GM23338 (cell line): ENCODE measurements at regions not wholly inside any gene's neighbourhood (a gene's known extent, or its start where the extent isn't known, plus 50 kb on each side); places are given as distances from the start of the nearest gene placed in this dataset.

ENCODE experiments used
- ATAC-seq: fragments of 200-7000 bp; cut with Tn5 transposase; 3 replicates; pipeline ENCODE4 v1.9.1; 2020
- DNase-seq: peaks from one replicate; pipeline ENCODE4 v3.0.0-alpha.2; 2015; ENCODE audit warnings: low spot score
- H2AFZ ChIP-seq: fragments of 200-600 bp; sonication (generic); 2 replicates; pipeline ENCODE4 v1.8.0; 2016; ENCODE audit warnings: antibody characterized with exemption, mild to moderate bottlenecking, moderate library complexity
- H3F3A ChIP-seq: fragments of 200-600 bp; sonication (generic); replicated peaks from 2 replicates; pipeline ENCODE4 v1.8.0; 2017; ENCODE audit warnings: antibody characterized with exemption, mixed run types, low read depth
- H3K27ac ChIP-seq: fragments of 200-600 bp; sonication (generic); 2 replicates; pipeline ENCODE4 v1.6.1; 2016; ENCODE audit warnings: low read depth
- H3K27me3 ChIP-seq: fragments of 200-600 bp; sonication (generic); 2 replicates; pipeline ENCODE4 v1.8.0; 2016; ENCODE audit warnings: mild to moderate bottlenecking, mixed run types, moderate library complexity; ENCODE audit not compliant: insufficient read depth
- H3K36me3 ChIP-seq: fragments of 200-600 bp; sonication (generic); 2 replicates; pipeline ENCODE4 v1.8.0; 2016; ENCODE audit warnings: mild to moderate bottlenecking; ENCODE audit not compliant: insufficient read depth
- H3K4me1 ChIP-seq: fragments of 200-600 bp; sonication (generic); 2 replicates; pipeline ENCODE4 v1.8.0; 2016; ENCODE audit warnings: mild to moderate bottlenecking, moderate library complexity; ENCODE audit not compliant: insufficient read depth
- H3K4me2 ChIP-seq: fragments of 200-600 bp; sonication (generic); 2 replicates; pipeline ENCODE4 v1.7.1; 2017; ENCODE audit warnings: mixed run types
- H3K4me3 ChIP-seq: fragments of 200-600 bp; sonication (generic); 2 replicates; pipeline ENCODE4 v1.6.1; 2016; ENCODE audit warnings: mixed run types
- H3K79me2 ChIP-seq: fragments of 200-600 bp; sonication (generic); replicated peaks from 2 replicates; pipeline ENCODE4 v1.8.0; 2017; ENCODE audit warnings: mild to moderate bottlenecking; ENCODE audit not compliant: insufficient read depth
- H3K9me2 ChIP-seq: fragments of 200-600 bp; sonication (generic); 2 replicates; pipeline ENCODE4 v1.8.0; 2017; ENCODE audit not compliant: insufficient read depth
- H4K20me1 ChIP-seq: fragments of 200-600 bp; sonication (generic); replicated peaks from 2 replicates; pipeline ENCODE4 v1.8.0; 2017; ENCODE audit warnings: mild to moderate bottlenecking; ENCODE audit not compliant: insufficient read depth
- H3K27ac Mint-ChIP-seq: 2 replicates; pipeline ENCODE4 v1.8.0; 2020; ENCODE audit warnings: inconsistent platforms, mild to moderate bottlenecking, moderate library complexity, mixed read lengths
- H3K27me3 Mint-ChIP-seq: 3 replicates; pipeline ENCODE4 v1.8.0; 2022; ENCODE audit warnings: low read depth, mild to moderate bottlenecking, moderate library complexity, mixed read lengths, inconsistent platforms; ENCODE audit not compliant: insufficient read depth, poor library complexity
- H3K36me3 Mint-ChIP-seq: 3 replicates; pipeline ENCODE4 v1.8.0; 2021; ENCODE audit warnings: low read depth, mild to moderate bottlenecking, inconsistent platforms, moderate library complexity, mixed read lengths
- H3K4me1 Mint-ChIP-seq: 3 replicates; pipeline ENCODE4 v1.8.0; 2020; ENCODE audit warnings: mild to moderate bottlenecking, inconsistent platforms, mixed read lengths
- H3K4me3 Mint-ChIP-seq: 3 replicates; pipeline ENCODE4 v1.8.0; 2021; ENCODE audit warnings: moderate library complexity, mild to moderate bottlenecking, inconsistent platforms, mixed read lengths
- H3K9me3 Mint-ChIP-seq: 3 replicates; pipeline ENCODE4 v1.8.0; 2020; ENCODE audit warnings: moderate library complexity, mild to moderate bottlenecking, inconsistent platforms, mixed read lengths
- CREB1 ChIP-seq: fragments of 250-450 bp; sonication (Bioruptor Pico); IDR thresholded peaks from 2 replicates; pipeline ENCODE4 v1.5.0; 2020; ENCODE audit warnings: low read depth, mild to moderate bottlenecking, moderate library complexity
- EZH2 ChIP-seq: fragments of 200-600 bp; sonication (generic); IDR thresholded peaks from one replicate; pipeline ENCODE4 v1.8.0; 2017; ENCODE audit warnings: antibody characterized with exemption, mild to moderate bottlenecking, low read depth; ENCODE audit not compliant: unreplicated experiment
- EZH2phosphoT487 ChIP-seq: fragments of 200-600 bp; sonication (generic); IDR thresholded peaks from one replicate; pipeline ENCODE4 v1.8.1; 2018; ENCODE audit warnings: antibody characterized with exemption; ENCODE audit not compliant: unreplicated experiment
- JUNB ChIP-seq: IDR thresholded peaks from one replicate; pipeline ENCODE4 v1.6.1; 2016; ENCODE audit warnings: antibody characterized with exemption; ENCODE audit not compliant: unreplicated experiment
- NANOG ChIP-seq: IDR thresholded peaks from 2 replicates; pipeline ENCODE4 v1.6.1; 2016; ENCODE audit warnings: antibody characterized with exemption, borderline replicate concordance
- POLR2AphosphoS5 ChIP-seq: IDR thresholded peaks from 2 replicates; pipeline ENCODE4 v1.6.1; 2016; ENCODE audit warnings: antibody characterized with exemption, low read depth
- REST ChIP-seq: IDR thresholded peaks from one replicate; pipeline ENCODE4 v1.6.1; 2018; ENCODE audit warnings: antibody characterized with exemption; ENCODE audit not compliant: unreplicated experiment
- STAT1 ChIP-seq: IDR thresholded peaks from one replicate; pipeline ENCODE4 v1.6.1; 2016; ENCODE audit warnings: antibody characterized with exemption; ENCODE audit not compliant: unreplicated experiment
- ZNF114 ChIP-seq: fragments of 250-450 bp; sonication (Bioruptor Pico); IDR thresholded peaks from 2 replicates; pipeline ENCODE4 v1.5.0; 2020; ENCODE audit warnings: mild to moderate bottlenecking, moderate library complexity
- ZNF331 ChIP-seq: fragments of 250-450 bp; sonication (Bioruptor Pico); IDR thresholded peaks from 2 replicates; pipeline ENCODE4 v1.5.0; 2020; ENCODE audit warnings: low read depth, mild to moderate bottlenecking, moderate library complexity
- TF ChIP-seq, protein P1 (sequence below): IDR thresholded peaks from 2 replicates; pipeline ENCODE4 v1.6.1; 2016; ENCODE audit warnings: antibody characterized with exemption
- TF ChIP-seq, protein P2 (sequence below): fragments of 250-450 bp; sonication (Bioruptor Pico); IDR thresholded peaks from 2 replicates; pipeline ENCODE4 v1.5.0; 2020; ENCODE audit warnings: mild to moderate bottlenecking, moderate library complexity
- TF ChIP-seq, protein P3 (sequence below), 2 experiments: fragments of 200-600 bp in 1 of 2; sonication (generic) in 1 of 2; conservative IDR thresholded peaks; 2 replicates each; pipeline versions ENCODE4 v1.5.1 to v1.6.1; 2016 to 2017; ENCODE audit warnings: antibody characterized with exemption in 2 of 2, low read depth in 2 of 2, mild to moderate bottlenecking in 2 of 2, moderate library complexity in 1 of 2

DNA sequence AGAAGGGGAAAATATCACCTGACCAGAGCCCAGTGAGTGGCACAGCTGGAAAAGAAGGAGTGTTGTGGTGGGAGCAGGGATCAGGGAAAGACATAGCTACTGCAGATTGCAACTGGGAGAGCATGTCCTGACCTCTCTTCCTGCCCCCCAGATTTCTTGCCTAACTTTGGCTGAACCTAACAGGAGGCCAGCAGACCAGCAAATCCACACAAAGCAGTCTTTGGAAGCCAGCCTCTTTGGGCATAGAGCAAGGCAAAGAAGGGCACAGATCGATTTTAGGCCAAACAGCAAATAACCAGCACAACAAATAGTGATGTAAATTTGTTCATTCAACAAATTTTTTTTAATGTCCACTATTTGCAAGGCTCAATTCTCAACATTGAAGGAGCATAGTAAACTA is 433.2 kb upstream of the GHITM start:
- Mint-ChIP-seq H3K9me3 (0 out of 3 replicates have a peak, but pooled peaks cover 4% of the 10 kb centered on the region), H3K4me3 (no peak overlapping the region), H3K36me3 (no peaks in the 10 kb centered on the region), H3K27me3 (no peaks in the 10 kb centered on the region), H3K27ac (no peak overlapping the region), H3K4me1 (0 out of 3 replicates have a peak, but pooled peaks cover 5% of the 10 kb centered on the region)
- Histone ChIP-seq H3K27me3 (no peaks in the 10 kb centered on the region), H3K27ac (no peak overlapping the region), H4K20me1 (no peaks in the 10 kb centered on the region), H3K9me2 (no peaks in the 10 kb centered on the region), H3K4me1 (no peaks in the 10 kb centered on the region), H3F3A (no peaks in the 10 kb centered on the region), H3K79me2 (no peaks in the 10 kb centered on the region), H3K36me3 (no peaks in the 10 kb centered on the region), H3K4me2 (no peak overlapping the region), H3K4me3 (no peak overlapping the region), H2AFZ (no peak overlapping the region)
- ATAC-seq (no peak), DNase-seq (no peak)
- TF ChIP-seq STAT1 (no peak), REST (no peak), POLR2AphosphoS5 (no peak), JUNB (no peak), EZH2 (no peak), ZNF114 (CRISPR knock-in tag) (no peak), EZH2phosphoT487 (no peak), NANOG (no peak), CREB1 (no peak), ZNF331 (CRISPR knock-in tag) (no peak)
- TF ChIP-seq, protein P1, sequence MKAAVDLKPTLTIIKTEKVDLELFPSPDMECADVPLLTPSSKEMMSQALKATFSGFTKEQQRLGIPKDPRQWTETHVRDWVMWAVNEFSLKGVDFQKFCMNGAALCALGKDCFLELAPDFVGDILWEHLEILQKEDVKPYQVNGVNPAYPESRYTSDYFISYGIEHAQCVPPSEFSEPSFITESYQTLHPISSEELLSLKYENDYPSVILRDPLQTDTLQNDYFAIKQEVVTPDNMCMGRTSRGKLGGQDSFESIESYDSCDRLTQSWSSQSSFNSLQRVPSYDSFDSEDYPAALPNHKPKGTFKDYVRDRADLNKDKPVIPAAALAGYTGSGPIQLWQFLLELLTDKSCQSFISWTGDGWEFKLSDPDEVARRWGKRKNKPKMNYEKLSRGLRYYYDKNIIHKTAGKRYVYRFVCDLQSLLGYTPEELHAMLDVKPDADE: no peak
- TF ChIP-seq, protein P2, sequence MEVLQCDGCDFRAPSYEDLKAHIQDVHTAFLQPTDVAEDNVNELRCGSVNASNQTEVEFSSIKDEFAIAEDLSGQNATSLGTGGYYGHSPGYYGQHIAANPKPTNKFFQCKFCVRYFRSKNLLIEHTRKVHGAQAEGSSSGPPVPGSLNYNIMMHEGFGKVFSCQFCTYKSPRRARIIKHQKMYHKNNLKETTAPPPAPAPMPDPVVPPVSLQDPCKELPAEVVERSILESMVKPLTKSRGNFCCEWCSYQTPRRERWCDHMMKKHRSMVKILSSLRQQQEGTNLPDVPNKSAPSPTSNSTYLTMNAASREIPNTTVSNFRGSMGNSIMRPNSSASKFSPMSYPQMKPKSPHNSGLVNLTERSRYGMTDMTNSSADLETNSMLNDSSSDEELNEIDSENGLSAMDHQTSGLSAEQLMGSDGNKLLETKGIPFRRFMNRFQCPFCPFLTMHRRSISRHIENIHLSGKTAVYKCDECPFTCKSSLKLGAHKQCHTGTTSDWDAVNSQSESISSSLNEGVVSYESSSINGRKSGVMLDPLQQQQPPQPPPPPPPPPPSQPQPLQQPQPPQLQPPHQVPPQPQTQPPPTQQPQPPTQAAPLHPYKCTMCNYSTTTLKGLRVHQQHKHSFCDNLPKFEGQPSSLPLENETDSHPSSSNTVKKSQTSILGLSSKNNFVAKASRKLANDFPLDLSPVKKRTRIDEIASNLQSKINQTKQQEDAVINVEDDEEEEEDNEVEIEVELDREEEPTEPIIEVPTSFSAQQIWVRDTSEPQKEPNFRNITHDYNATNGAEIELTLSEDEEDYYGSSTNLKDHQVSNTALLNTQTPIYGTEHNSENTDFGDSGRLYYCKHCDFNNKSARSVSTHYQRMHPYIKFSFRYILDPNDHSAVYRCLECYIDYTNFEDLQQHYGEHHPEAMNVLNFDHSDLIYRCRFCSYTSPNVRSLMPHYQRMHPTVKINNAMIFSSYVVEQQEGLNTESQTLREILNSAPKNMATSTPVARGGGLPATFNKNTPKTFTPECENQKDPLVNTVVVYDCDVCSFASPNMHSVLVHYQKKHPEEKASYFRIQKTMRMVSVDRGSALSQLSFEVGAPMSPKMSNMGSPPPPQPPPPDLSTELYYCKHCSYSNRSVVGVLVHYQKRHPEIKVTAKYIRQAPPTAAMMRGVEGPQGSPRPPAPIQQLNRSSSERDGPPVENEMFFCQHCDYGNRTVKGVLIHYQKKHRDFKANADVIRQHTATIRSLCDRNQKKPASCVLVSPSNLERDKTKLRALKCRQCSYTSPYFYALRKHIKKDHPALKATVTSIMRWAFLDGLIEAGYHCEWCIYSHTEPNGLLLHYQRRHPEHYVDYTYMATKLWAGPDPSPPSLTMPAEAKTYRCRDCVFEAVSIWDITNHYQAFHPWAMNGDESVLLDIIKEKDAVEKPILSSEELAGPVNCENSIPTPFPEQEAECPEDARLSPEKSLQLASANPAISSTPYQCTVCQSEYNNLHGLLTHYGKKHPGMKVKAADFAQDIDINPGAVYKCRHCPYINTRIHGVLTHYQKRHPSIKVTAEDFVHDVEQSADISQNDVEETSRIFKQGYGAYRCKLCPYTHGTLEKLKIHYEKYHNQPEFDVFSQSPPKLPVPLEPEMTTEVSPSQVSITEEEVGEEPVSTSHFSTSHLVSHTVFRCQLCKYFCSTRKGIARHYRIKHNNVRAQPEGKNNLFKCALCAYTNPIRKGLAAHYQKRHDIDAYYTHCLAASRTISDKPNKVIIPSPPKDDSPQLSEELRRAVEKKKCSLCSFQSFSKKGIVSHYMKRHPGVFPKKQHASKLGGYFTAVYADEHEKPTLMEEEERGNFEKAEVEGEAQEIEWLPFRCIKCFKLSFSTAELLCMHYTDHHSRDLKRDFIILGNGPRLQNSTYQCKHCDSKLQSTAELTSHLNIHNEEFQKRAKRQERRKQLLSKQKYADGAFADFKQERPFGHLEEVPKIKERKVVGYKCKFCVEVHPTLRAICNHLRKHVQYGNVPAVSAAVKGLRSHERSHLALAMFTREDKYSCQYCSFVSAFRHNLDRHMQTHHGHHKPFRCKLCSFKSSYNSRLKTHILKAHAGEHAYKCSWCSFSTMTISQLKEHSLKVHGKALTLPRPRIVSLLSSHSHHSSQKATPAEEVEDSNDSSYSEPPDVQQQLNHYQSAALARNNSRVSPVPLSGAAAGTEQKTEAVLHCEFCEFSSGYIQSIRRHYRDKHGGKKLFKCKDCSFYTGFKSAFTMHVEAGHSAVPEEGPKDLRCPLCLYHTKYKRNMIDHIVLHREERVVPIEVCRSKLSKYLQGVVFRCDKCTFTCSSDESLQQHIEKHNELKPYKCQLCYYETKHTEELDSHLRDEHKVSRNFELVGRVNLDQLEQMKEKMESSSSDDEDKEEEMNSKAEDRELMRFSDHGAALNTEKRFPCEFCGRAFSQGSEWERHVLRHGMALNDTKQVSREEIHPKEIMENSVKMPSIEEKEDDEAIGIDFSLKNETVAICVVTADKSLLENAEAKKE (CRISPR knock-in tag): no peak
- TF ChIP-seq, protein P3, sequence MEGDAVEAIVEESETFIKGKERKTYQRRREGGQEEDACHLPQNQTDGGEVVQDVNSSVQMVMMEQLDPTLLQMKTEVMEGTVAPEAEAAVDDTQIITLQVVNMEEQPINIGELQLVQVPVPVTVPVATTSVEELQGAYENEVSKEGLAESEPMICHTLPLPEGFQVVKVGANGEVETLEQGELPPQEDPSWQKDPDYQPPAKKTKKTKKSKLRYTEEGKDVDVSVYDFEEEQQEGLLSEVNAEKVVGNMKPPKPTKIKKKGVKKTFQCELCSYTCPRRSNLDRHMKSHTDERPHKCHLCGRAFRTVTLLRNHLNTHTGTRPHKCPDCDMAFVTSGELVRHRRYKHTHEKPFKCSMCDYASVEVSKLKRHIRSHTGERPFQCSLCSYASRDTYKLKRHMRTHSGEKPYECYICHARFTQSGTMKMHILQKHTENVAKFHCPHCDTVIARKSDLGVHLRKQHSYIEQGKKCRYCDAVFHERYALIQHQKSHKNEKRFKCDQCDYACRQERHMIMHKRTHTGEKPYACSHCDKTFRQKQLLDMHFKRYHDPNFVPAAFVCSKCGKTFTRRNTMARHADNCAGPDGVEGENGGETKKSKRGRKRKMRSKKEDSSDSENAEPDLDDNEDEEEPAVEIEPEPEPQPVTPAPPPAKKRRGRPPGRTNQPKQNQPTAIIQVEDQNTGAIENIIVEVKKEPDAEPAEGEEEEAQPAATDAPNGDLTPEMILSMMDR (conservative IDR thresholded peaks at IDR 0.05; ENCODE audit: low read depth in 2 of 2): no peak
